GM23338 (cell line): ENCODE measurements at regions not wholly inside any gene's neighbourhood (a gene's known extent, or its start where the extent isn't known, plus 50 kb on each side); places are given as distances from the start of the nearest gene placed in this dataset.

ENCODE experiments used
- ATAC-seq: fragments of 200-7000 bp; cut with Tn5 transposase; 3 replicates; pipeline ENCODE4 v1.9.1; 2020
- DNase-seq: peaks from one replicate; pipeline ENCODE4 v3.0.0-alpha.2; 2015; ENCODE audit warnings: low spot score
- H2AFZ ChIP-seq: fragments of 200-600 bp; sonication (generic); 2 replicates; pipeline ENCODE4 v1.8.0; 2016; ENCODE audit warnings: antibody characterized with exemption, mild to moderate bottlenecking, moderate library complexity
- H3F3A ChIP-seq: fragments of 200-600 bp; sonication (generic); replicated peaks from 2 replicates; pipeline ENCODE4 v1.8.0; 2017; ENCODE audit warnings: antibody characterized with exemption, mixed run types, low read depth
- H3K27ac ChIP-seq: fragments of 200-600 bp; sonication (generic); 2 replicates; pipeline ENCODE4 v1.6.1; 2016; ENCODE audit warnings: low read depth
- H3K27me3 ChIP-seq: fragments of 200-600 bp; sonication (generic); 2 replicates; pipeline ENCODE4 v1.8.0; 2016; ENCODE audit warnings: mild to moderate bottlenecking, mixed run types, moderate library complexity; ENCODE audit not compliant: insufficient read depth
- H3K36me3 ChIP-seq: fragments of 200-600 bp; sonication (generic); 2 replicates; pipeline ENCODE4 v1.8.0; 2016; ENCODE audit warnings: mild to moderate bottlenecking; ENCODE audit not compliant: insufficient read depth
- H3K4me1 ChIP-seq: fragments of 200-600 bp; sonication (generic); 2 replicates; pipeline ENCODE4 v1.8.0; 2016; ENCODE audit warnings: mild to moderate bottlenecking, moderate library complexity; ENCODE audit not compliant: insufficient read depth
- H3K4me2 ChIP-seq: fragments of 200-600 bp; sonication (generic); 2 replicates; pipeline ENCODE4 v1.7.1; 2017; ENCODE audit warnings: mixed run types
- H3K4me3 ChIP-seq: fragments of 200-600 bp; sonication (generic); 2 replicates; pipeline ENCODE4 v1.6.1; 2016; ENCODE audit warnings: mixed run types
- H3K79me2 ChIP-seq: fragments of 200-600 bp; sonication (generic); replicated peaks from 2 replicates; pipeline ENCODE4 v1.8.0; 2017; ENCODE audit warnings: mild to moderate bottlenecking; ENCODE audit not compliant: insufficient read depth
- H3K9me2 ChIP-seq: fragments of 200-600 bp; sonication (generic); 2 replicates; pipeline ENCODE4 v1.8.0; 2017; ENCODE audit not compliant: insufficient read depth
- H4K20me1 ChIP-seq: fragments of 200-600 bp; sonication (generic); replicated peaks from 2 replicates; pipeline ENCODE4 v1.8.0; 2017; ENCODE audit warnings: mild to moderate bottlenecking; ENCODE audit not compliant: insufficient read depth
- H3K27ac Mint-ChIP-seq: 2 replicates; pipeline ENCODE4 v1.8.0; 2020; ENCODE audit warnings: inconsistent platforms, mild to moderate bottlenecking, moderate library complexity, mixed read lengths
- H3K27me3 Mint-ChIP-seq: 3 replicates; pipeline ENCODE4 v1.8.0; 2022; ENCODE audit warnings: low read depth, mild to moderate bottlenecking, moderate library complexity, mixed read lengths, inconsistent platforms; ENCODE audit not compliant: insufficient read depth, poor library complexity
- H3K36me3 Mint-ChIP-seq: 3 replicates; pipeline ENCODE4 v1.8.0; 2021; ENCODE audit warnings: low read depth, mild to moderate bottlenecking, inconsistent platforms, moderate library complexity, mixed read lengths
- H3K4me1 Mint-ChIP-seq: 3 replicates; pipeline ENCODE4 v1.8.0; 2020; ENCODE audit warnings: mild to moderate bottlenecking, inconsistent platforms, mixed read lengths
- H3K4me3 Mint-ChIP-seq: 3 replicates; pipeline ENCODE4 v1.8.0; 2021; ENCODE audit warnings: moderate library complexity, mild to moderate bottlenecking, inconsistent platforms, mixed read lengths
- H3K9me3 Mint-ChIP-seq: 3 replicates; pipeline ENCODE4 v1.8.0; 2020; ENCODE audit warnings: moderate library complexity, mild to moderate bottlenecking, inconsistent platforms, mixed read lengths
- CREB1 ChIP-seq: fragments of 250-450 bp; sonication (Bioruptor Pico); IDR thresholded peaks from 2 replicates; pipeline ENCODE4 v1.5.0; 2020; ENCODE audit warnings: low read depth, mild to moderate bottlenecking, moderate library complexity
- EZH2phosphoT487 ChIP-seq: fragments of 200-600 bp; sonication (generic); IDR thresholded peaks from one replicate; pipeline ENCODE4 v1.8.1; 2018; ENCODE audit warnings: antibody characterized with exemption; ENCODE audit not compliant: unreplicated experiment
- POLR2AphosphoS5 ChIP-seq: IDR thresholded peaks from 2 replicates; pipeline ENCODE4 v1.6.1; 2016; ENCODE audit warnings: antibody characterized with exemption, low read depth
- STAT1 ChIP-seq: IDR thresholded peaks from one replicate; pipeline ENCODE4 v1.6.1; 2016; ENCODE audit warnings: antibody characterized with exemption; ENCODE audit not compliant: unreplicated experiment
- TF ChIP-seq, protein P1 (sequence below): IDR thresholded peaks from one replicate; pipeline ENCODE4 v1.6.1; 2018; ENCODE audit warnings: antibody characterized with exemption; ENCODE audit not compliant: unreplicated experiment
- TF ChIP-seq, protein P2 (sequence below): fragments of 250-450 bp; sonication (Bioruptor Pico); IDR thresholded peaks from 2 replicates; pipeline ENCODE4 v1.5.0; 2020; ENCODE audit warnings: mild to moderate bottlenecking, moderate library complexity
- TF ChIP-seq, protein P3 (sequence below), 2 experiments: fragments of 200-600 bp in 1 of 2; sonication (generic) in 1 of 2; conservative IDR thresholded peaks; 2 replicates each; pipeline versions ENCODE4 v1.5.1 to v1.6.1; 2016 to 2017; ENCODE audit warnings: antibody characterized with exemption in 2 of 2, low read depth in 2 of 2, mild to moderate bottlenecking in 2 of 2, moderate library complexity in 1 of 2
- TF ChIP-seq, protein P4 (sequence below): IDR thresholded peaks from 2 replicates; pipeline ENCODE4 v1.6.1; 2016; ENCODE audit warnings: antibody characterized with exemption

DNA sequence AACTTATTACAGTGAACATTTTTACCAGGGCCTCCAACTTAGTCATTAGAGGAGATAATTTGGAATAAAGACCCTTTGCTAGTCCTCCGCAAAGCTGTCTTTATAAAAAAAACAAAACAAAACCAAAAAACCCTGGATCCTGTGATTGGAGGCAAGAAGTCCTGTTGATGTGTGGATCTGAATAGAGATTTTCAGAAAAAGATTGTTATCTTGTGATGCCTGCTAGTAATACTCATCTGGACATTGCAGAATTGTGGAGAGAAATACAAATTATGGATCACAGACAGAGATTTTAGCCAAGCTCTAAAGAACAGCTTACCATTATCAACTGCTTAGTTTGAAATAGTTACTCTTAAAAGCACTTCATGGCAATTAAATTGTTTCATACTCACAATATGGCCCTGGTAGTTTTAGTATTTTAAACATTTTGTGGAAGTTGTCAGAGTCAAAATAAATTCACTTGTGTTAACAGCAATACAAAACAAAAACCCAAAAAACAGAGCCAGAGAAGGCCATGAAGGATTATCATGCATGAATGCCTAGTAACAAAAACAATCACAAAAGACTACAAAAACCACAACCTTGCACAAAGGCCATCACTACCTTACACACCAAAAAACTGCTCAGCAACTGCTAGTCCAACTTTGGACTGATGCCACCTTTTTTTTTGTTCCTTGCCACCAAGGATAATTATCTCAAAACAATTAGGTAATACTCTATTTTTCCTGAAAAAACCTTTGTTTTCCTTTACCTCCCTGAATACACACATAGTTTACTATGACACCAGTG lies 514.5 kb upstream of the SLIT2 start:
- Histone ChIP-seq H3K4me1 (no peaks in the 10 kb centered on the region), H2AFZ (no peak overlapping the region), H3K27me3 (no peaks in the 10 kb centered on the region), H3F3A (no peaks in the 10 kb centered on the region), H3K36me3 (no peaks in the 10 kb centered on the region), H3K4me3 (no peak overlapping the region), H3K4me2 (no peak overlapping the region), H4K20me1 (no peaks in the 10 kb centered on the region), H3K9me2 (peaks cover 5% of the 10 kb centered on the region; the same call in 1 of the 2 replicates), H3K27ac (no peak overlapping the region), H3K79me2 (no peaks in the 10 kb centered on the region)
- ATAC-seq (no peak), DNase-seq (no peak)
- Mint-ChIP-seq H3K4me1 (no peaks in the 10 kb centered on the region), H3K27ac (no peak overlapping the region), H3K36me3 (no peaks in the 10 kb centered on the region), H3K4me3 (no peak overlapping the region), H3K27me3 (peaks cover 2% of the 10 kb centered on the region), H3K9me3 (no peaks in the 10 kb centered on the region)
- TF ChIP-seq POLR2AphosphoS5 = no peak

DNA sequence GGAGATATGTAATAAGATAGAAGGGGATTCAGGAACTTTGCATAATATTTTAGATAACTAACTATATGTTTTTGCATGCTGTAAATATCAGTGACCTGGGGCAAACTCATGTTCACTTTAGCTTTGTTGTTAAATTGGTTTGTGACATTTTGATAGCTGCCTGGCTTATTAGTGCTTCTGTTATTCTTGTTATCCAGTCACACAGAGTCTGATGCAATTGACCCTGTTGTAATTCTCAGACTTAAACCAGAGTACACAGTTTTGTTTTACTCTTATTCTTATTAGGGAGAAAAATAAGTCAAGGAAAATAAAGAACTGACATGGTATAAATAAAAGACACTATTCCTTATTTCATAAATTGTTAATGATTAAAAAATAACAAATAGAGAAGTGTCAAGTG lies 516.7 kb upstream of the SLIT2 start:
- Mint-ChIP-seq H3K36me3 (no peaks in the 10 kb centered on the region), H3K27ac (no peak overlapping the region), H3K4me3 (no peak overlapping the region), H3K9me3 (peaks cover 4% of the 10 kb centered on the region; the same call in 2 of the 3 replicates), H3K27me3 (peaks cover 2% of the 10 kb centered on the region), H3K4me1 (no peaks in the 10 kb centered on the region)
- Histone ChIP-seq H3K79me2 (no peaks in the 10 kb centered on the region), H3F3A (no peaks in the 10 kb centered on the region), H3K4me1 (no peaks in the 10 kb centered on the region), H3K4me3 (no peak overlapping the region), H2AFZ (no peak overlapping the region), H3K9me2 (peaks cover 5% of the 10 kb centered on the region; the same call in 1 of the 2 replicates), H3K4me2 (no peak overlapping the region), H4K20me1 (no peaks in the 10 kb centered on the region), H3K27me3 (no peaks in the 10 kb centered on the region), H3K36me3 (no peaks in the 10 kb centered on the region), H3K27ac (no peak overlapping the region)
- DNase-seq = no peak
- ATAC-seq = no peak
- TF ChIP-seq, protein P1, sequence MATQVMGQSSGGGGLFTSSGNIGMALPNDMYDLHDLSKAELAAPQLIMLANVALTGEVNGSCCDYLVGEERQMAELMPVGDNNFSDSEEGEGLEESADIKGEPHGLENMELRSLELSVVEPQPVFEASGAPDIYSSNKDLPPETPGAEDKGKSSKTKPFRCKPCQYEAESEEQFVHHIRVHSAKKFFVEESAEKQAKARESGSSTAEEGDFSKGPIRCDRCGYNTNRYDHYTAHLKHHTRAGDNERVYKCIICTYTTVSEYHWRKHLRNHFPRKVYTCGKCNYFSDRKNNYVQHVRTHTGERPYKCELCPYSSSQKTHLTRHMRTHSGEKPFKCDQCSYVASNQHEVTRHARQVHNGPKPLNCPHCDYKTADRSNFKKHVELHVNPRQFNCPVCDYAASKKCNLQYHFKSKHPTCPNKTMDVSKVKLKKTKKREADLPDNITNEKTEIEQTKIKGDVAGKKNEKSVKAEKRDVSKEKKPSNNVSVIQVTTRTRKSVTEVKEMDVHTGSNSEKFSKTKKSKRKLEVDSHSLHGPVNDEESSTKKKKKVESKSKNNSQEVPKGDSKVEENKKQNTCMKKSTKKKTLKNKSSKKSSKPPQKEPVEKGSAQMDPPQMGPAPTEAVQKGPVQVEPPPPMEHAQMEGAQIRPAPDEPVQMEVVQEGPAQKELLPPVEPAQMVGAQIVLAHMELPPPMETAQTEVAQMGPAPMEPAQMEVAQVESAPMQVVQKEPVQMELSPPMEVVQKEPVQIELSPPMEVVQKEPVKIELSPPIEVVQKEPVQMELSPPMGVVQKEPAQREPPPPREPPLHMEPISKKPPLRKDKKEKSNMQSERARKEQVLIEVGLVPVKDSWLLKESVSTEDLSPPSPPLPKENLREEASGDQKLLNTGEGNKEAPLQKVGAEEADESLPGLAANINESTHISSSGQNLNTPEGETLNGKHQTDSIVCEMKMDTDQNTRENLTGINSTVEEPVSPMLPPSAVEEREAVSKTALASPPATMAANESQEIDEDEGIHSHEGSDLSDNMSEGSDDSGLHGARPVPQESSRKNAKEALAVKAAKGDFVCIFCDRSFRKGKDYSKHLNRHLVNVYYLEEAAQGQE = no peak
- TF ChIP-seq, protein P2, sequence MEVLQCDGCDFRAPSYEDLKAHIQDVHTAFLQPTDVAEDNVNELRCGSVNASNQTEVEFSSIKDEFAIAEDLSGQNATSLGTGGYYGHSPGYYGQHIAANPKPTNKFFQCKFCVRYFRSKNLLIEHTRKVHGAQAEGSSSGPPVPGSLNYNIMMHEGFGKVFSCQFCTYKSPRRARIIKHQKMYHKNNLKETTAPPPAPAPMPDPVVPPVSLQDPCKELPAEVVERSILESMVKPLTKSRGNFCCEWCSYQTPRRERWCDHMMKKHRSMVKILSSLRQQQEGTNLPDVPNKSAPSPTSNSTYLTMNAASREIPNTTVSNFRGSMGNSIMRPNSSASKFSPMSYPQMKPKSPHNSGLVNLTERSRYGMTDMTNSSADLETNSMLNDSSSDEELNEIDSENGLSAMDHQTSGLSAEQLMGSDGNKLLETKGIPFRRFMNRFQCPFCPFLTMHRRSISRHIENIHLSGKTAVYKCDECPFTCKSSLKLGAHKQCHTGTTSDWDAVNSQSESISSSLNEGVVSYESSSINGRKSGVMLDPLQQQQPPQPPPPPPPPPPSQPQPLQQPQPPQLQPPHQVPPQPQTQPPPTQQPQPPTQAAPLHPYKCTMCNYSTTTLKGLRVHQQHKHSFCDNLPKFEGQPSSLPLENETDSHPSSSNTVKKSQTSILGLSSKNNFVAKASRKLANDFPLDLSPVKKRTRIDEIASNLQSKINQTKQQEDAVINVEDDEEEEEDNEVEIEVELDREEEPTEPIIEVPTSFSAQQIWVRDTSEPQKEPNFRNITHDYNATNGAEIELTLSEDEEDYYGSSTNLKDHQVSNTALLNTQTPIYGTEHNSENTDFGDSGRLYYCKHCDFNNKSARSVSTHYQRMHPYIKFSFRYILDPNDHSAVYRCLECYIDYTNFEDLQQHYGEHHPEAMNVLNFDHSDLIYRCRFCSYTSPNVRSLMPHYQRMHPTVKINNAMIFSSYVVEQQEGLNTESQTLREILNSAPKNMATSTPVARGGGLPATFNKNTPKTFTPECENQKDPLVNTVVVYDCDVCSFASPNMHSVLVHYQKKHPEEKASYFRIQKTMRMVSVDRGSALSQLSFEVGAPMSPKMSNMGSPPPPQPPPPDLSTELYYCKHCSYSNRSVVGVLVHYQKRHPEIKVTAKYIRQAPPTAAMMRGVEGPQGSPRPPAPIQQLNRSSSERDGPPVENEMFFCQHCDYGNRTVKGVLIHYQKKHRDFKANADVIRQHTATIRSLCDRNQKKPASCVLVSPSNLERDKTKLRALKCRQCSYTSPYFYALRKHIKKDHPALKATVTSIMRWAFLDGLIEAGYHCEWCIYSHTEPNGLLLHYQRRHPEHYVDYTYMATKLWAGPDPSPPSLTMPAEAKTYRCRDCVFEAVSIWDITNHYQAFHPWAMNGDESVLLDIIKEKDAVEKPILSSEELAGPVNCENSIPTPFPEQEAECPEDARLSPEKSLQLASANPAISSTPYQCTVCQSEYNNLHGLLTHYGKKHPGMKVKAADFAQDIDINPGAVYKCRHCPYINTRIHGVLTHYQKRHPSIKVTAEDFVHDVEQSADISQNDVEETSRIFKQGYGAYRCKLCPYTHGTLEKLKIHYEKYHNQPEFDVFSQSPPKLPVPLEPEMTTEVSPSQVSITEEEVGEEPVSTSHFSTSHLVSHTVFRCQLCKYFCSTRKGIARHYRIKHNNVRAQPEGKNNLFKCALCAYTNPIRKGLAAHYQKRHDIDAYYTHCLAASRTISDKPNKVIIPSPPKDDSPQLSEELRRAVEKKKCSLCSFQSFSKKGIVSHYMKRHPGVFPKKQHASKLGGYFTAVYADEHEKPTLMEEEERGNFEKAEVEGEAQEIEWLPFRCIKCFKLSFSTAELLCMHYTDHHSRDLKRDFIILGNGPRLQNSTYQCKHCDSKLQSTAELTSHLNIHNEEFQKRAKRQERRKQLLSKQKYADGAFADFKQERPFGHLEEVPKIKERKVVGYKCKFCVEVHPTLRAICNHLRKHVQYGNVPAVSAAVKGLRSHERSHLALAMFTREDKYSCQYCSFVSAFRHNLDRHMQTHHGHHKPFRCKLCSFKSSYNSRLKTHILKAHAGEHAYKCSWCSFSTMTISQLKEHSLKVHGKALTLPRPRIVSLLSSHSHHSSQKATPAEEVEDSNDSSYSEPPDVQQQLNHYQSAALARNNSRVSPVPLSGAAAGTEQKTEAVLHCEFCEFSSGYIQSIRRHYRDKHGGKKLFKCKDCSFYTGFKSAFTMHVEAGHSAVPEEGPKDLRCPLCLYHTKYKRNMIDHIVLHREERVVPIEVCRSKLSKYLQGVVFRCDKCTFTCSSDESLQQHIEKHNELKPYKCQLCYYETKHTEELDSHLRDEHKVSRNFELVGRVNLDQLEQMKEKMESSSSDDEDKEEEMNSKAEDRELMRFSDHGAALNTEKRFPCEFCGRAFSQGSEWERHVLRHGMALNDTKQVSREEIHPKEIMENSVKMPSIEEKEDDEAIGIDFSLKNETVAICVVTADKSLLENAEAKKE (CRISPR knock-in tag) = no peak
- TF ChIP-seq, protein P3, sequence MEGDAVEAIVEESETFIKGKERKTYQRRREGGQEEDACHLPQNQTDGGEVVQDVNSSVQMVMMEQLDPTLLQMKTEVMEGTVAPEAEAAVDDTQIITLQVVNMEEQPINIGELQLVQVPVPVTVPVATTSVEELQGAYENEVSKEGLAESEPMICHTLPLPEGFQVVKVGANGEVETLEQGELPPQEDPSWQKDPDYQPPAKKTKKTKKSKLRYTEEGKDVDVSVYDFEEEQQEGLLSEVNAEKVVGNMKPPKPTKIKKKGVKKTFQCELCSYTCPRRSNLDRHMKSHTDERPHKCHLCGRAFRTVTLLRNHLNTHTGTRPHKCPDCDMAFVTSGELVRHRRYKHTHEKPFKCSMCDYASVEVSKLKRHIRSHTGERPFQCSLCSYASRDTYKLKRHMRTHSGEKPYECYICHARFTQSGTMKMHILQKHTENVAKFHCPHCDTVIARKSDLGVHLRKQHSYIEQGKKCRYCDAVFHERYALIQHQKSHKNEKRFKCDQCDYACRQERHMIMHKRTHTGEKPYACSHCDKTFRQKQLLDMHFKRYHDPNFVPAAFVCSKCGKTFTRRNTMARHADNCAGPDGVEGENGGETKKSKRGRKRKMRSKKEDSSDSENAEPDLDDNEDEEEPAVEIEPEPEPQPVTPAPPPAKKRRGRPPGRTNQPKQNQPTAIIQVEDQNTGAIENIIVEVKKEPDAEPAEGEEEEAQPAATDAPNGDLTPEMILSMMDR (conservative IDR thresholded peaks at IDR 0.05; ENCODE audit: low read depth in 2 of 2) = no peak
- TF ChIP-seq, protein P4, sequence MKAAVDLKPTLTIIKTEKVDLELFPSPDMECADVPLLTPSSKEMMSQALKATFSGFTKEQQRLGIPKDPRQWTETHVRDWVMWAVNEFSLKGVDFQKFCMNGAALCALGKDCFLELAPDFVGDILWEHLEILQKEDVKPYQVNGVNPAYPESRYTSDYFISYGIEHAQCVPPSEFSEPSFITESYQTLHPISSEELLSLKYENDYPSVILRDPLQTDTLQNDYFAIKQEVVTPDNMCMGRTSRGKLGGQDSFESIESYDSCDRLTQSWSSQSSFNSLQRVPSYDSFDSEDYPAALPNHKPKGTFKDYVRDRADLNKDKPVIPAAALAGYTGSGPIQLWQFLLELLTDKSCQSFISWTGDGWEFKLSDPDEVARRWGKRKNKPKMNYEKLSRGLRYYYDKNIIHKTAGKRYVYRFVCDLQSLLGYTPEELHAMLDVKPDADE = no peak
- TF ChIP-seq CREB1 (CRISPR knock-in tag) = no peak
- TF ChIP-seq EZH2phosphoT487 = no peak
- no peak for TF ChIP-seq STAT1
